OCI-LY7 (cell line): ENCODE measurements at regions not wholly inside any gene's neighbourhood (a gene's known extent, or its start where the extent isn't known, plus 50 kb on each side); places are given as distances from the start of the nearest gene placed in this dataset.

ENCODE experiments used
- BruUV-seq: library from RNA; stranded (reverse); fragments of 400-500 nt; replicated peaks from 2 replicates; lab custom pipeline; 2021; lab: Mats Ljungman, UMichigan
- CTCF ChIA-PET: fragments of 300-600 bp; sonication (Branson Sonifier 250); formaldehyde crosslinking; loops from one replicate; lab custom pipeline; 2022; ENCODE audit warnings: antibody characterized with exemption; ENCODE audit not compliant: unreplicated experiment; lab: Charles Lee
- POLR2A ChIA-PET: fragments of 300-600 bp; sonication (Branson Sonifier 250); formaldehyde crosslinking; loops from one replicate; lab custom pipeline; 2022; ENCODE audit warnings: antibody characterized with exemption; lab: Charles Lee
- DNase-seq: peaks from one replicate; pipeline ENCODE4 v3.0.0-alpha.2; 2015; ENCODE audit warnings: low spot score
- H2AFZ ChIP-seq: fragments of 200-600 bp; sonication (generic), shearing (Covaris generic); 2 replicates; pipeline ENCODE4 v1.6.1; 2014; ENCODE audit warnings: mild to moderate bottlenecking, antibody characterized with exemption, low read length, moderate library complexity
- H3K27ac ChIP-seq: fragments of 200-600 bp; sonication (generic); 2 replicates; pipeline ENCODE4 v1.5.1; 2014; ENCODE audit warnings: mixed run types, low read depth, mild to moderate bottlenecking, moderate library complexity, low read length, inconsistent platforms; ENCODE audit not compliant: poor library complexity, severe bottlenecking
- H3K36me3 ChIP-seq: fragments of 200-600 bp; sonication (generic); 2 replicates; pipeline ENCODE4 v1.6.1; 2014; ENCODE audit warnings: mild to moderate bottlenecking, antibody characterized with exemption, low read length, moderate library complexity, mixed read lengths; ENCODE audit not compliant: insufficient read depth
- H3K4me1 ChIP-seq: fragments of 200-600 bp; sonication (generic); 2 replicates; pipeline ENCODE4 v1.5.1; 2014; ENCODE audit warnings: mild to moderate bottlenecking, low read length; ENCODE audit not compliant: insufficient read depth, poor library complexity, severe bottlenecking
- H3K4me2 ChIP-seq: fragments of 200-600 bp; sonication (generic); 2 replicates; pipeline ENCODE4 v1.6.1; 2014; ENCODE audit warnings: mild to moderate bottlenecking, low read length
- H3K4me3 ChIP-seq: fragments of 200-600 bp; sonication (generic); 2 replicates; pipeline ENCODE4 v1.5.1; 2014; ENCODE audit warnings: mild to moderate bottlenecking, low read depth, low read length; ENCODE audit not compliant: poor library complexity, severe bottlenecking
- H3K79me2 ChIP-seq: fragments of 200-600 bp; sonication (generic); 2 replicates; pipeline ENCODE4 v1.6.1; 2016; ENCODE audit warnings: low read depth, mild to moderate bottlenecking, low read length, moderate library complexity, mixed read lengths; ENCODE audit not compliant: insufficient read depth
- H3K9me2 ChIP-seq: fragments of 200-600 bp; sonication (generic); 2 replicates; pipeline ENCODE4 v1.6.1; 2016; ENCODE audit warnings: mild to moderate bottlenecking, low read length, mixed read lengths; ENCODE audit not compliant: insufficient read depth
- H3K9me3 ChIP-seq: fragments of 200-600 bp; sonication (generic); 2 replicates; pipeline ENCODE4 v1.6.1; 2014; ENCODE audit warnings: mild to moderate bottlenecking, mixed run types, low read length, mixed read lengths
- H4K20me1 ChIP-seq: fragments of 200-600 bp; sonication (generic); 2 replicates; pipeline ENCODE4 v1.6.1; 2014; ENCODE audit warnings: mild to moderate bottlenecking, antibody characterized with exemption, low read length, moderate library complexity, mixed read lengths; ENCODE audit not compliant: insufficient read depth
- CTCF ChIP-seq: fragments of 200-600 bp; sonication (generic); conservative IDR thresholded peaks from 2 replicates; pipeline ENCODE4 v1.5.1; 2014; ENCODE audit warnings: mild to moderate bottlenecking, antibody characterized with exemption, low read length, moderate library complexity, mixed read lengths
- EZH2phosphoT487 ChIP-seq: fragments of 200-600 bp; sonication (generic); IDR thresholded peaks from 2 replicates; pipeline ENCODE4 v1.6.1; 2018; ENCODE audit warnings: low read depth, borderline replicate concordance, mild to moderate bottlenecking, mixed run types, antibody characterized with exemption, low read length, moderate library complexity, mixed read lengths
- intact Hi-C: fragments of 100-400 bp; cut with micrococcal nuclease; formaldehyde crosslinking; loops from one replicate; pipeline ENCODE4 v1.10.0; 2022; ENCODE audit not compliant: unreplicated experiment

GRCh38 chr18:32851936-32852335 lies 79.1 kb upstream of the KLHL14 start:
- H3K9me3 ChIP-seq = no peaks in the 10 kb centered on the region
- H3K79me2 ChIP-seq = no peaks in the 10 kb centered on the region
- DNase-seq = no peak
- no peaks in the 10 kb centered on the region for H3K36me3 ChIP-seq
- intact Hi-C loops = no loop called here
- CTCF ChIA-PET = no interaction called here
- no peaks in the 10 kb centered on the region for H3K9me2 ChIP-seq
- H4K20me1 ChIP-seq = no peaks in the 10 kb centered on the region
- H3K4me3 ChIP-seq = no peak overlapping the region
- no peaks in the 10 kb centered on the region for H3K4me1 ChIP-seq
- POLR2A ChIA-PET = no interaction called here
- no peak overlapping the region for H3K4me2 ChIP-seq
- TF ChIP-seq EZH2phosphoT487 = no peak
- H3K27ac ChIP-seq = no peak overlapping the region
- no TSS peak for BruUV-seq
- no peak overlapping the region for H2AFZ ChIP-seq

GRCh38 chr18:32848826-32849225 lies 76.0 kb upstream of the KLHL14 start:
- no TSS peak for BruUV-seq
- H3K4me3 ChIP-seq = no peak overlapping the region
- POLR2A ChIA-PET = interaction anchor here (0.5 to 1.0 kb wide), 2 partner anchors 11 to 41 kb away, joined by 3 read pairs; no protein-coding TSS in a partner anchor

GRCh38 chr18:32847691-32848090 lies 74.9 kb upstream of the KLHL14 start:
- ChIA-PET POLR2A (interaction anchor here (0.7 to 0.8 kb wide), 2 partner anchors 9 to 21 kb away, joined by 3 read pairs; no protein-coding TSS in a partner anchor), CTCF (no interaction called here)
- no peaks in the 10 kb centered on the region for H3K36me3 ChIP-seq
- no peaks in the 10 kb centered on the region for H3K79me2 ChIP-seq
- no peak for DNase-seq
- TF ChIP-seq CTCF (no peak), EZH2phosphoT487 (no peak)
- H3K9me3 ChIP-seq = no peaks in the 10 kb centered on the region
- no peak overlapping the region for H3K4me3 ChIP-seq
- H3K27ac ChIP-seq = no peak overlapping the region
- H2AFZ ChIP-seq = no peak overlapping the region
- no peaks in the 10 kb centered on the region for H3K9me2 ChIP-seq
- H4K20me1 ChIP-seq = no peaks in the 10 kb centered on the region
- intact Hi-C loops = no loop called here
- H3K4me2 ChIP-seq = no peak overlapping the region
- H3K4me1 ChIP-seq = no peaks in the 10 kb centered on the region
- no TSS peak for BruUV-seq

More at GRCh38 chr18:32848826-32849225, 76.0 kb upstream of the KLHL14 start:
- H2AFZ ChIP-seq = no peak overlapping the region
- no peak overlapping the region for H3K4me2 ChIP-seq
- H3K79me2 ChIP-seq = no peaks in the 10 kb centered on the region
- no peak for DNase-seq
- no peak for TF ChIP-seq CTCF
- TF ChIP-seq EZH2phosphoT487 = no peak
- no peaks in the 10 kb centered on the region for H3K9me3 ChIP-seq
- H3K27ac ChIP-seq = no peak overlapping the region
- H3K9me2 ChIP-seq = no peaks in the 10 kb centered on the region
- CTCF ChIA-PET = no interaction called here
- H3K36me3 ChIP-seq = no peaks in the 10 kb centered on the region
- intact Hi-C loops = no loop called here
- no peaks in the 10 kb centered on the region for H4K20me1 ChIP-seq
- no peaks in the 10 kb centered on the region for H3K4me1 ChIP-seq
